DOHH2 (cell line): ENCODE measurements at regions not wholly inside any gene's neighbourhood (a gene's known extent, or its start where the extent isn't known, plus 50 kb on each side); places are given as distances from the start of the nearest gene placed in this dataset.
"Not testable (repeated sequence)": the region's sequence is repeated elsewhere in the genome, so short reads cannot be mapped to it uniquely, and the experiment has no call there.

Experiments
- H3F3A ChIP-seq: fragments of 200-600 bp; sonication (generic), shearing (Covaris generic); 2 replicates; pipeline ENCODE4 v1.6.0; 2016; ENCODE audit warnings: antibody characterized with exemption, mild to moderate bottlenecking; ENCODE audit not compliant: control insufficient read depth, insufficient read depth
- H3K27ac ChIP-seq: fragments of 200-600 bp; sonication (generic); 2 replicates; pipeline ENCODE4 v1.5.1; 2014; ENCODE audit warnings: low read depth, mild to moderate bottlenecking, low read length, moderate library complexity
- H3K27me3 ChIP-seq: fragments of 200-600 bp; sonication (generic); 2 replicates; pipeline ENCODE4 v1.6.1; 2014; ENCODE audit warnings: mild to moderate bottlenecking, low read length, mixed read lengths; ENCODE audit not compliant: control insufficient read depth
- H3K36me3 ChIP-seq: fragments of 200-600 bp; sonication (generic); 2 replicates; pipeline ENCODE4 v1.6.1; 2014; ENCODE audit warnings: mild to moderate bottlenecking, low read length, moderate library complexity, mixed read lengths; ENCODE audit not compliant: control insufficient read depth
- H3K4me1 ChIP-seq: fragments of 200-600 bp; sonication (generic); 2 replicates; pipeline ENCODE4 v1.6.1; 2014; ENCODE audit warnings: mild to moderate bottlenecking, low read length, mixed read lengths; ENCODE audit not compliant: control insufficient read depth
- H3K4me2 ChIP-seq: fragments of 200-600 bp; sonication (generic); 2 replicates; pipeline ENCODE4 v1.6.0; 2014; ENCODE audit warnings: mild to moderate bottlenecking, low read length, moderate library complexity
- H3K4me3 ChIP-seq: fragments of 200-600 bp; sonication (generic); 2 replicates; pipeline ENCODE4 v1.5.1; 2014; ENCODE audit warnings: mild to moderate bottlenecking, low read length, mixed read lengths
- H3K79me2 ChIP-seq: fragments of 200-600 bp; sonication (generic); 2 replicates; pipeline ENCODE4 v1.6.1; 2014; ENCODE audit warnings: mild to moderate bottlenecking, low read length, mixed read lengths; ENCODE audit not compliant: control insufficient read depth
- H3K9me2 ChIP-seq: fragments of 200-600 bp; sonication (generic); replicated peaks from 2 replicates; pipeline ENCODE4 v1.6.1; 2014; ENCODE audit warnings: mild to moderate bottlenecking, low read length, mixed read lengths; ENCODE audit not compliant: control insufficient read depth
- H3K9me3 ChIP-seq: fragments of 200-600 bp; sonication (generic); 2 replicates; pipeline ENCODE4 v1.6.1; 2014; ENCODE audit warnings: antibody characterized with exemption, low read length, mixed read lengths; ENCODE audit not compliant: control insufficient read depth, insufficient read depth
- H4K20me1 ChIP-seq: fragments of 200-600 bp; sonication (generic); 2 replicates; pipeline ENCODE4 v1.6.0; 2014; ENCODE audit warnings: low read depth, mild to moderate bottlenecking, antibody characterized with exemption, low read length, moderate library complexity; ENCODE audit not compliant: control insufficient read depth, insufficient read depth

DNA sequence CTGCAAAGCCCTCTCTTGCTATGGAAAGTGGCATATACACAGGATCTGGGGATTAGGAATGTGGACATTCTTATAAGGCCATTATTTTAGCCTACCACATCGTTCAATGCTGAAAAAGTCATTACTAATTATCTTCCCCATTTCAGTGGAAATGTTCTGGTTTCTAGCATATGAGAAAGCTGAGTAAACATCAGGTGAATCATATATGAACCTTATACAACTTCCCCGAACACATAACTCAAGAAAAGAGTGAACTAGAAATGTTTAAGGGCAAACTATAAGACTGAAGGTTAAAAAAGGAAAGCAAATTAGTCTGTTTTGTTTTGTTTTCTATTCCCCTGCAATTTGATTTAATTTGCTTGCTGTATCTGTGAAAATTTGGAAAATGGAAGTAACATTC lies 62.5 kb upstream of the SEC22B start:
- not testable (repeated sequence) for H3F3A ChIP-seq, H3K4me1 ChIP-seq, H3K4me2 ChIP-seq, H3K9me3 ChIP-seq, H3K4me3 ChIP-seq, H3K79me2 ChIP-seq, H3K9me2 ChIP-seq, H3K27me3 ChIP-seq, H3K36me3 ChIP-seq, H4K20me1 ChIP-seq, H3K27ac ChIP-seq

GRCh38 chr1:120233661-120234018 lies 57.3 kb upstream of the SEC22B start:
- not testable (repeated sequence) for H3K27ac ChIP-seq, H3K4me2 ChIP-seq, H3K4me1 ChIP-seq, H3K36me3 ChIP-seq, H3K27me3 ChIP-seq, H3K79me2 ChIP-seq, H4K20me1 ChIP-seq, H3K4me3 ChIP-seq, H3K9me3 ChIP-seq, H3K9me2 ChIP-seq, H3F3A ChIP-seq

- H4K20me1 ChIP-seq, H3K36me3 ChIP-seq, H3F3A ChIP-seq, H3K4me1 ChIP-seq, H3K27me3 ChIP-seq, H3K79me2 ChIP-seq, H3K4me3 ChIP-seq, H3K9me2 ChIP-seq, H3K4me2 ChIP-seq, H3K27ac ChIP-seq, H3K9me3 ChIP-seq: not testable (repeated sequence)
Observed at GRCh38 chr1:120232834-120233660, 56.7 kb upstream of the SEC22B start.

- not testable (repeated sequence) for H3K4me1 ChIP-seq, H3K79me2 ChIP-seq, H3K4me3 ChIP-seq, H4K20me1 ChIP-seq, H3K9me2 ChIP-seq, H3K4me2 ChIP-seq, H3F3A ChIP-seq, H3K9me3 ChIP-seq, H3K27me3 ChIP-seq, H3K27ac ChIP-seq, H3K36me3 ChIP-seq
Observed at GRCh38 chr1:120229835-120230234, 53.5 kb upstream of the SEC22B start.
